ENCODE measurements at regions not wholly inside any gene's neighbourhood (a gene's known extent, or its start where the extent isn't known, plus 50 kb on each side); places are given as distances from the start of the nearest gene placed in this dataset.

DNA sequence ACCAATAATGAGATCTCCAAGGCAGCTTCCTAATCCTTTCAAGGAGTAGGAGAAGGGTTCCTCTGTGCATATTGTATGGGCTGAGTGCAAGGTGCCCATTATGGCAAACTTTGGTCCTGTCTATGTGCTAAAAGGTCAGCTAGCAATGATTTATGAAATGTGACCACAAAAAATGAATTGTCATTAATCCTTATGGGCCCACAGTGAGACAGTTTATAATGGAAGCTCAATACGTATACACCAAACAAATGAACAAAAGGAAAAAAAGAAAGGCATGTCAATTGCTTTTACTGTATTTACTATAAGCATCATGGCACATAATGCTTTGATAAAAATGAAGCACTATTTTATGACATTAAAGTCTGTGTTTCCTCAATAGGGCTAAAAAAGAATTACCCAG, 54.5 kb downstream of the ELAPOR2 start:
- TF ChIP-seq, protein P1, sequence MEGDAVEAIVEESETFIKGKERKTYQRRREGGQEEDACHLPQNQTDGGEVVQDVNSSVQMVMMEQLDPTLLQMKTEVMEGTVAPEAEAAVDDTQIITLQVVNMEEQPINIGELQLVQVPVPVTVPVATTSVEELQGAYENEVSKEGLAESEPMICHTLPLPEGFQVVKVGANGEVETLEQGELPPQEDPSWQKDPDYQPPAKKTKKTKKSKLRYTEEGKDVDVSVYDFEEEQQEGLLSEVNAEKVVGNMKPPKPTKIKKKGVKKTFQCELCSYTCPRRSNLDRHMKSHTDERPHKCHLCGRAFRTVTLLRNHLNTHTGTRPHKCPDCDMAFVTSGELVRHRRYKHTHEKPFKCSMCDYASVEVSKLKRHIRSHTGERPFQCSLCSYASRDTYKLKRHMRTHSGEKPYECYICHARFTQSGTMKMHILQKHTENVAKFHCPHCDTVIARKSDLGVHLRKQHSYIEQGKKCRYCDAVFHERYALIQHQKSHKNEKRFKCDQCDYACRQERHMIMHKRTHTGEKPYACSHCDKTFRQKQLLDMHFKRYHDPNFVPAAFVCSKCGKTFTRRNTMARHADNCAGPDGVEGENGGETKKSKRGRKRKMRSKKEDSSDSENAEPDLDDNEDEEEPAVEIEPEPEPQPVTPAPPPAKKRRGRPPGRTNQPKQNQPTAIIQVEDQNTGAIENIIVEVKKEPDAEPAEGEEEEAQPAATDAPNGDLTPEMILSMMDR (IDR thresholded peaks at IDR 0.05): no peak
- TF ChIP-seq POLR2A (IDR thresholded peaks at IDR 0.05) (no peak), EP300 (IDR thresholded peaks at IDR 0.05) (no peak)

All from stomach (tissue), 4 donors.